HepG2 (cell line): ENCODE measurements at regions not wholly inside any gene's neighbourhood (a gene's known extent, or its start where the extent isn't known, plus 50 kb on each side); places are given as distances from the start of the nearest gene placed in this dataset.

Experiments used
- ATAC-seq: fragments of 200-7000 bp; cut with Tn5 transposase; 3 replicates; pipeline ENCODE4 v1.9.1; 2020; ENCODE audit warnings: mild to moderate bottlenecking, moderate library complexity
- BruUV-seq: library from RNA; stranded (reverse); fragments of 400-500 nt; replicated peaks from 2 replicates; lab custom pipeline; 2021; lab: Mats Ljungman, UMichigan
- CTCF ChIA-PET: fragments of 300-600 bp; formaldehyde crosslinking; extraction: SDS; loops from one replicate; lab custom pipeline; 2021; ENCODE audit warnings: low total read pairs, inconsistent platforms, low intra/inter-chr PET ratio; lab: Yijun Ruan, JAX
- POLR2A ChIA-PET: fragments of 350-600 bp; sonication (Branson Sonifier 250); formaldehyde crosslinking; loops from one replicate; lab custom pipeline; 2020; ENCODE audit warnings: antibody characterized with exemption, inconsistent platforms; lab: Yijun Ruan, JAX
- DNase-seq: peaks from one replicate; pipeline ENCODE4 v3.0.0-alpha.2; 2015; ENCODE audit warnings: low spot score
- FAIRE-seq: peaks from 3 replicates; lab custom pipeline; 2011; peaks lifted over from hg19 to GRCh38; lab: Jason Lieb, UNC
- H2AFZ ChIP-seq: one replicate; pipeline ENCODE4 v1.6.1; 2011; ENCODE audit warnings: low read length, inconsistent platforms
- H3K27ac ChIP-seq: fragments of 300-600 bp; 3 replicates; pipeline ENCODE4 v1.8.0; 2011; ENCODE audit warnings: mixed run types, mild to moderate bottlenecking, mixed read lengths, low read length, inconsistent platforms; ENCODE audit not compliant: insufficient read depth; ENCODE audit errors: extremely low read length
- H3K27me3 ChIP-seq, 2 experiments: fragments of 200-600 bp in 1 of 2; 2 replicates in 1 of 2; 3 replicates in 1 of 2; pipeline versions ENCODE4 v1.6.0 to v1.8.0; 2011; ENCODE audit warnings: low read length in 2 of 2, mild to moderate bottlenecking in 2 of 2, moderate library complexity in 2 of 2, inconsistent platforms in 1 of 2; ENCODE audit not compliant: insufficient read depth in 2 of 2, control insufficient read depth in 1 of 2
- H3K36me3 ChIP-seq, 2 experiments: fragments of 200-600 bp in 1 of 2; replicated peaks in 1 of 2; 2 replicates in 1 of 2; 3 replicates in 1 of 2; pipeline versions ENCODE4 v1.5.1 to v1.8.0; 2011; ENCODE audit warnings: low read length in 2 of 2, inconsistent platforms in 1 of 2; ENCODE audit not compliant: insufficient read depth in 2 of 2, control insufficient read depth in 1 of 2
- H3K4me1 ChIP-seq: 2 replicates; pipeline ENCODE4 v1.5.1; 2012; ENCODE audit warnings: low read length, inconsistent platforms; ENCODE audit not compliant: insufficient read depth
- H3K4me2 ChIP-seq: 2 replicates; pipeline ENCODE4 v1.6.0; 2011; ENCODE audit warnings: low read depth, low read length, inconsistent platforms
- H3K4me3 ChIP-seq, 3 experiments: fragments of 200-600 bp in 1 of 3; sonication (generic), shearing (Covaris generic) in 1 of 3; replicated peaks in 1 of 3; 2 replicates each; pipeline ENCODE4 v1.5.1; 2011 to 2016; ENCODE audit warnings: low read length in 3 of 3, inconsistent platforms in 2 of 3, low read depth in 2 of 3, mild to moderate bottlenecking in 2 of 3, control low read depth in 1 of 3, mixed read lengths in 1 of 3; ENCODE audit not compliant: insufficient read depth in 1 of 3
- H3K79me2 ChIP-seq: one replicate; pipeline ENCODE4 v1.6.1; 2011; ENCODE audit warnings: low read length, inconsistent platforms; ENCODE audit not compliant: insufficient read depth
- H3K9ac ChIP-seq: 2 replicates; pipeline ENCODE4 v1.6.0; 2011; ENCODE audit warnings: mild to moderate bottlenecking, low read depth, low read length, inconsistent platforms; ENCODE audit not compliant: insufficient read depth
- H3K9me3 ChIP-seq: 2 replicates; pipeline ENCODE4 v1.5.1; 2012; ENCODE audit warnings: mild to moderate bottlenecking, low read length
- H4K20me1 ChIP-seq: 2 replicates; pipeline ENCODE4 v1.6.0; 2011; ENCODE audit warnings: inconsistent platforms, mild to moderate bottlenecking, low read length, moderate library complexity; ENCODE audit not compliant: insufficient read depth
- CHCHD3 ChIP-seq: sonication (generic); formaldehyde crosslinking; IDR thresholded peaks from 2 replicates; pipeline ENCODE4 v1.8.0; 2022; ENCODE audit warnings: mild to moderate bottlenecking, missing genetic modification reagents, moderate library complexity
- DMTF1 ChIP-seq: sonication (generic); formaldehyde crosslinking; IDR thresholded peaks from 2 replicates; pipeline ENCODE4 v1.4.0; 2020; ENCODE audit warnings: mild to moderate bottlenecking, missing genetic modification reagents
- EED ChIP-seq: sonication (generic); formaldehyde crosslinking; IDR thresholded peaks from 2 replicates; pipeline ENCODE4 v1.5.0; 2020; ENCODE audit warnings: mild to moderate bottlenecking, missing genetic modification reagents
- GLMP ChIP-seq: sonication (generic); formaldehyde crosslinking; IDR thresholded peaks from 2 replicates; pipeline ENCODE4 v1.9.0; 2021; ENCODE audit warnings: missing genetic modification reagents, mild to moderate bottlenecking, borderline replicate concordance
- PPARG ChIP-seq: conservative IDR thresholded peaks from 2 replicates; pipeline ENCODE4 v1.6.1; 2016; ENCODE audit warnings: missing biosample characterization, missing genetic modification reagents
- RERE ChIP-seq: IDR thresholded peaks from 2 replicates; pipeline ENCODE4 v1.6.1; 2016; ENCODE audit warnings: low read depth, missing genetic modification reagents, missing compliant biosample characterization
- SP2 ChIP-seq: sonication (generic); formaldehyde crosslinking; IDR thresholded peaks from 2 replicates; pipeline ENCODE4 v1.5.1; 2020; ENCODE audit warnings: mild to moderate bottlenecking, missing genetic modification reagents
- ZNF121 ChIP-seq: sonication (generic); formaldehyde crosslinking; IDR thresholded peaks from 2 replicates; pipeline ENCODE4 v1.5.0; 2020; ENCODE audit warnings: mild to moderate bottlenecking, missing genetic modification reagents
- ZNF24 ChIP-seq: fragments of 450-650 bp; IDR thresholded peaks from 2 replicates; pipeline ENCODE4 v1.6.1; 2017; ENCODE audit warnings: antibody characterized with exemption, mild to moderate bottlenecking
- ZNF639 ChIP-seq: conservative IDR thresholded peaks from 2 replicates; pipeline ENCODE4 v1.6.1; 2018; ENCODE audit warnings: missing genetic modification reagents
- ZNF691 ChIP-seq: sonication (generic); formaldehyde crosslinking; IDR thresholded peaks from 2 replicates; pipeline ENCODE4 v1.4.0; 2020; ENCODE audit warnings: missing genetic modification reagents, low read depth, mild to moderate bottlenecking, borderline replicate concordance
- ZSCAN25 ChIP-seq: sonication (generic); formaldehyde crosslinking; IDR thresholded peaks from 2 replicates; pipeline ENCODE4 v1.8.0; 2022; ENCODE audit warnings: mild to moderate bottlenecking, missing genetic modification reagents
- WGBS: methylation state at CpG from one replicate; pipeline ENCODE4 v1.1.6; 2017; ENCODE audit warnings: low lambda C conversion rate; 5-methylcytosine and 5-hydroxymethylcytosine counted together
- in situ Hi-C: cut with HindIII; loops from 2 replicates; pipeline ENCODE4 v1.10.0; 2017; ENCODE audit warnings: low pct_unique_long_range_greater_than_20kb; ENCODE audit not compliant: extremely low pct_ligation_motif_present
- intact Hi-C: fragments of 100-400 bp; cut with micrococcal nuclease; formaldehyde crosslinking; loops from one replicate; pipeline ENCODE4 v1.10.0; 2022; ENCODE audit not compliant: unreplicated experiment

- TF ChIP-seq ZNF691 (CRISPR knock-in tag) = no peak
- no peak for TF ChIP-seq ZNF24
- no peak for TF ChIP-seq DMTF1 (CRISPR knock-in tag)
- no peak for TF ChIP-seq ZSCAN25
These were observed 957.1 kb upstream of the SOX9 start (continued) for GRCh38 chr17:71163813-71164122.

- DNase-seq = no peak
- WGBS = 0% methylated on average over 3 of the region's 3 CpGs
- no peaks in the 10 kb centered on the region for H4K20me1 ChIP-seq
- no peaks in the 10 kb centered on the region for H3K27me3 ChIP-seq
- no peak overlapping the region for H2AFZ ChIP-seq
- in situ Hi-C loops = no loop called here
- H3K79me2 ChIP-seq = no peaks in the 10 kb centered on the region
- ChIA-PET POLR2A (no interaction called here), CTCF (no interaction called here)
- H3K9me3 ChIP-seq = peaks cover 42% of the 10 kb centered on the region
- no peak for ATAC-seq
- no peak overlapping the region for H3K9ac ChIP-seq
- no peaks in the 10 kb centered on the region for H3K36me3 ChIP-seq
- intact Hi-C loops = no loop called here
- no peak overlapping the region for H3K27ac ChIP-seq
- H3K4me1 ChIP-seq = no peaks in the 10 kb centered on the region
- no peak for FAIRE-seq
- H3K4me2 ChIP-seq = no peak overlapping the region
- H3K4me3 ChIP-seq = no peak overlapping the region
- no TSS peak for BruUV-seq
- TF ChIP-seq EED (CRISPR knock-in tag) (no peak), CHCHD3 (CRISPR knock-in tag) (no peak), SP2 (CRISPR knock-in tag) (no peak), PPARG (CRISPR knock-in tag) (no peak), GLMP (CRISPR knock-in tag) (no peak), RERE (no peak), ZNF121 (CRISPR knock-in tag) (no peak), ZNF639 (CRISPR knock-in tag) (no peak)
These were observed 956.3 kb upstream of the SOX9 start for GRCh38 chr17:71164561-71164960.
